ENCODE measurements at regions not wholly inside any gene's neighbourhood (a gene's known extent, or its start where the extent isn't known, plus 50 kb on each side); places are given as distances from the start of the nearest gene placed in this dataset.
"Not testable (repeated sequence)": the region's sequence is repeated elsewhere in the genome, so short reads cannot be mapped to it uniquely, and the experiment has no call there.

- no peak overlapping the region for H3K27ac Mint-ChIP-seq
- no peak overlapping the region for H3K4me3 Mint-ChIP-seq
- H3K36me3 Mint-ChIP-seq (ENCODE audit: low read depth): no peaks in the 10 kb centered on the region
- H3K9me3 Mint-ChIP-seq: no peaks in the 10 kb centered on the region
- H3K27me3 Mint-ChIP-seq: no peaks in the 10 kb centered on the region
- intact Hi-C loops (cut with micrococcal nuclease): no loop called here
- H3K4me1 Mint-ChIP-seq (ENCODE audit: low read depth): no peaks in the 10 kb centered on the region
Observed at GRCh38 chr4:86451560-86452330, 91.9 kb upstream of the MAPK10 start.

- Mint-ChIP-seq H3K4me1 (ENCODE audit: low read depth) (no peaks in the 10 kb centered on the region), H3K9me3 (no peaks in the 10 kb centered on the region), H3K27ac (no peak overlapping the region), H3K27me3 (no peaks in the 10 kb centered on the region), H3K36me3 (ENCODE audit: low read depth) (no peaks in the 10 kb centered on the region), H3K4me3 (no peak overlapping the region)
- intact Hi-C loops (cut with micrococcal nuclease): no loop called here
Observed at GRCh38 chr4:86452422-86452891, 92.6 kb upstream of the MAPK10 start.

GRCh38 chr4:86452924-86453531, 93.2 kb upstream of the MAPK10 start:
- no peak overlapping the region for H3K27ac Mint-ChIP-seq
- intact Hi-C loops (cut with micrococcal nuclease): no loop called here
- H3K4me1 Mint-ChIP-seq (ENCODE audit: low read depth): no peaks in the 10 kb centered on the region
- no peaks in the 10 kb centered on the region for H3K9me3 Mint-ChIP-seq
- H3K27me3 Mint-ChIP-seq: no peaks in the 10 kb centered on the region
- H3K4me3 Mint-ChIP-seq: no peak overlapping the region
- no peaks in the 10 kb centered on the region for H3K36me3 Mint-ChIP-seq (ENCODE audit: low read depth)

- H3K9me3 Mint-ChIP-seq; H3K27ac Mint-ChIP-seq; intact Hi-C loops (cut with micrococcal nuclease); H3K36me3 Mint-ChIP-seq (ENCODE audit: low read depth); H3K4me1 Mint-ChIP-seq (ENCODE audit: low read depth); H3K27me3 Mint-ChIP-seq; H3K4me3 Mint-ChIP-seq: not testable (repeated sequence)
Observed at GRCh38 chr4:86453611-86454072, 93.8 kb upstream of the MAPK10 start.

GRCh38 chr4:86461849-86462248, 102.0 kb upstream of the MAPK10 start:
- no peaks in the 10 kb centered on the region for H3K36me3 Mint-ChIP-seq (ENCODE audit: low read depth)
- H3K4me1 Mint-ChIP-seq (ENCODE audit: low read depth): no peaks in the 10 kb centered on the region
- no peaks in the 10 kb centered on the region for H3K27me3 Mint-ChIP-seq
- H3K9me3 Mint-ChIP-seq: peaks cover 20% of the 10 kb centered on the region
- intact Hi-C loops (cut with micrococcal nuclease): no loop called here
- H3K4me3 Mint-ChIP-seq: no peak overlapping the region
- H3K27ac Mint-ChIP-seq: no peak overlapping the region

- Mint-ChIP-seq H3K9me3 (peaks cover 6% of the 10 kb centered on the region), H3K4me3 (no peak overlapping the region), H3K27ac (no peak overlapping the region), H3K27me3 (no peaks in the 10 kb centered on the region), H3K36me3 (ENCODE audit: low read depth) (no peaks in the 10 kb centered on the region), H3K4me1 (ENCODE audit: low read depth) (no peaks in the 10 kb centered on the region)
- intact Hi-C loops (cut with micrococcal nuclease): no loop called here
Observed at GRCh38 chr4:86472377-86473019, 112.6 kb upstream of the MAPK10 start.

- H3K36me3 Mint-ChIP-seq (ENCODE audit: low read depth); H3K4me3 Mint-ChIP-seq; H3K9me3 Mint-ChIP-seq; H3K27ac Mint-ChIP-seq; intact Hi-C loops (cut with micrococcal nuclease); H3K27me3 Mint-ChIP-seq; H3K4me1 Mint-ChIP-seq (ENCODE audit: low read depth): not testable (repeated sequence)
Observed at GRCh38 chr4:86478151-86478550, 116.0 kb upstream of the PTPN13 start.

- intact Hi-C loops (cut with micrococcal nuclease): no loop called here
- Mint-ChIP-seq H3K27me3 (peaks cover 2% of the 10 kb centered on the region), H3K4me3 (no peak overlapping the region), H3K36me3 (ENCODE audit: low read depth) (no peaks in the 10 kb centered on the region), H3K27ac (no peak overlapping the region), H3K9me3 (no peaks in the 10 kb centered on the region), H3K4me1 (ENCODE audit: low read depth) (peaks cover 6% of the 10 kb centered on the region)
Observed at GRCh38 chr4:86481440-86481839, 112.7 kb upstream of the PTPN13 start.

GRCh38 chr4:86482306-86483172, 111.6 kb upstream of the PTPN13 start:
- Mint-ChIP-seq H3K9me3 (no peaks in the 10 kb centered on the region), H3K4me1 (ENCODE audit: low read depth) (peaks cover 6% of the 10 kb centered on the region)

GRCh38 chr4:86483173-86483490, 111.0 kb upstream of the PTPN13 start:
- Mint-ChIP-seq H3K36me3 (ENCODE audit: low read depth) (no peaks in the 10 kb centered on the region), H3K4me3 (no peak overlapping the region), H3K9me3 (no peaks in the 10 kb centered on the region), H3K4me1 (ENCODE audit: low read depth) (peaks cover 6% of the 10 kb centered on the region), H3K27ac (no peak overlapping the region), H3K27me3 (peaks cover 2% of the 10 kb centered on the region)
- intact Hi-C loops (cut with micrococcal nuclease): no loop called here

More at GRCh38 chr4:86482306-86483172, 111.6 kb upstream of the PTPN13 start:
- H3K27me3 Mint-ChIP-seq: peaks cover 2% of the 10 kb centered on the region
- intact Hi-C loops (cut with micrococcal nuclease): no loop called here
- H3K36me3 Mint-ChIP-seq (ENCODE audit: low read depth): no peaks in the 10 kb centered on the region
- H3K27ac Mint-ChIP-seq: no peak overlapping the region
- no peak overlapping the region for H3K4me3 Mint-ChIP-seq

- no peak overlapping the region for H3K4me3 Mint-ChIP-seq
- H3K4me1 Mint-ChIP-seq (ENCODE audit: low read depth): peaks cover 6% of the 10 kb centered on the region
- H3K27ac Mint-ChIP-seq: no peak overlapping the region
- H3K36me3 Mint-ChIP-seq (ENCODE audit: low read depth): no peaks in the 10 kb centered on the region
- peaks cover 2% of the 10 kb centered on the region for H3K27me3 Mint-ChIP-seq
- H3K9me3 Mint-ChIP-seq: no peaks in the 10 kb centered on the region
- intact Hi-C loops (cut with micrococcal nuclease): no loop called here
Observed at GRCh38 chr4:86483773-86484172, 110.3 kb upstream of the PTPN13 start.

- intact Hi-C loops (cut with micrococcal nuclease): no loop called here
Observed at GRCh38 chr4:86484241-86484640, 109.9 kb upstream of the PTPN13 start.

GRCh38 chr4:86487738-86488348, 106.3 kb upstream of the PTPN13 start:
- Mint-ChIP-seq H3K27ac (no peak overlapping the region), H3K36me3 (ENCODE audit: low read depth) (no peaks in the 10 kb centered on the region), H3K27me3 (peaks cover 2% of the 10 kb centered on the region), H3K4me3 (no peak overlapping the region), H3K4me1 (ENCODE audit: low read depth) (peaks cover 2% of the 10 kb centered on the region), H3K9me3 (no peaks in the 10 kb centered on the region)
- intact Hi-C loops (cut with micrococcal nuclease): no loop called here

More at GRCh38 chr4:86484241-86484640, 109.9 kb upstream of the PTPN13 start:
- Mint-ChIP-seq H3K4me3 (no peak overlapping the region), H3K27ac (no peak overlapping the region), H3K4me1 (ENCODE audit: low read depth) (peaks cover 6% of the 10 kb centered on the region), H3K36me3 (ENCODE audit: low read depth) (no peaks in the 10 kb centered on the region), H3K27me3 (peaks cover 2% of the 10 kb centered on the region), H3K9me3 (no peaks in the 10 kb centered on the region)

Measured in dendritic cell treated with granulocyte-macrophage colony-stimulating factor and Interleukin-4, amounts not matched to agents 40 ng/mL and 50 ng/mL, for 4 days (primary cell).